Vagina (tissue), 2 donors: ENCODE measurements at regions not wholly inside any gene's neighbourhood (a gene's known extent, or its start where the extent isn't known, plus 50 kb on each side); places are given as distances from the start of the nearest gene placed in this dataset.

Source experiments
- POLR2A ChIP-seq, 2 donors: fragments of 450-650 bp; IDR thresholded peaks; one replicate each; pipeline ENCODE4 v1.6.1; 2017; ENCODE audit warnings: antibody characterized with exemption in 2 of 2, mild to moderate bottlenecking in 2 of 2, moderate library complexity in 2 of 2
- POLR2AphosphoS5 ChIP-seq, 2 donors: sonication (generic); formaldehyde crosslinking; IDR thresholded peaks; one replicate each; pipeline ENCODE4 v1.9.0; 2017; ENCODE audit warnings: antibody characterized with exemption in 2 of 2, mild to moderate bottlenecking in 2 of 2, low read depth in 1 of 2; ENCODE audit not compliant: insufficient read depth in 1 of 2

- TF ChIP-seq POLR2A (IDR thresholded peaks at IDR 0.05), result no peak
- no peak for TF ChIP-seq POLR2AphosphoS5 (IDR thresholded peaks at IDR 0.05; ENCODE audit: insufficient read depth in 1 of 2, low read depth in 1 of 2)
Observed at GRCh38 chr7:114303301-114303700, 111.3 kb upstream of the FOXP2 start.
